ENCODE measurements at regions not wholly inside any gene's neighbourhood (a gene's known extent, or its start where the extent isn't known, plus 50 kb on each side); places are given as distances from the start of the nearest gene placed in this dataset.
A peak's percentile ranks its signal among the peaks of the same experiment; 100 is the strongest.

DNA sequence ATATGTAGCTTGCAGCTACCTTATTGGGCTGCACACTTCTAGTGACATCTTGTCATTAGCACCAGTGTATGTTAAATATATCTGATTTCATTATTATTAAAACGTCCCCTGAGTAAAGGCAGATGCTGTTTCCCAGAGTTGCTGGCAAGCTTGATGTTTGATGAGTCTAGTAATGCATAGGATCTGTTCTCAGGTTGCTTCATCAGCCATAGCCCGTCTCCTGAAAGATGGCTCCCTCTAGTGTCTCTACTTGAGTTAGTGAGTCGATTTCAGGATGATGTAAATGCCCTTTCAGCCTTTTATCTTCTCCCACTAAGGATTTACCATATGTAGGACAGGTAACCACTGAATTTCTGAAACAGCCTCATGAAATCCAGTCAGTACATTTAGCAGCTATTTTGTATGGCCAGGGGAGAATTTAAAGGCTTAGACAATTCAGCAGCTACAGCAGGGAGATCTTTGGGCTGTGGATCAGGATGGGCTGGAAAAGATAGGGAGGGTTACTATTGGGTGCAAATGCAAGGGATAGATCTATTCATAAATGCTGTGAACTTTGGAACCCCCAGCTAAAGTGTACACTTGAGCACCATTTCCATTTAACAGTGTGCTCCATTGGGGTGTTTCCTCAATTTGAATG lies 376.3 kb downstream of the CNTNAP4 start:
- H2AFZ ChIP-seq (ENCODE audit: low read depth, low read length): no peak overlapping the region
- no peak overlapping the region for H3K4me2 ChIP-seq (ENCODE audit: low read length)
- H3K27ac ChIP-seq (ENCODE audit: low read depth, low read length): no peak overlapping the region
- no peaks in the 10 kb centered on the region for H3K79me2 ChIP-seq (ENCODE audit: insufficient read depth, low read length)
- no peaks in the 10 kb centered on the region for H3K4me1 Mint-ChIP-seq (ENCODE audit: low read depth, unreplicated experiment)
- H3K36me3 ChIP-seq (ENCODE audit: insufficient read depth, low read length): no peaks in the 10 kb centered on the region
- H3K4me1 ChIP-seq (ENCODE audit: insufficient read depth, low read length): no peaks in the 10 kb centered on the region
- no peak overlapping the region for H3K27ac Mint-ChIP-seq (ENCODE audit: unreplicated experiment)
- no peaks in the 10 kb centered on the region for H4K20me1 ChIP-seq (ENCODE audit: insufficient read depth, low read length)
- H3K27me3 ChIP-seq (ENCODE audit: insufficient read depth, low read length): no peaks in the 10 kb centered on the region
- FAIRE-seq (no peak), DNase-seq (ENCODE audit: low read depth) (peak; percentile 2)
- no peaks in the 10 kb centered on the region for H3K27me3 Mint-ChIP-seq (ENCODE audit: low read depth, unreplicated experiment)
- no peak overlapping the region for H3K4me3 ChIP-seq (ENCODE audit: insufficient read depth, low read depth, low read length)
- no peak overlapping the region for H3K4me3 Mint-ChIP-seq (ENCODE audit: unreplicated experiment)
- no peak overlapping the region for H3K9ac ChIP-seq (ENCODE audit: low read length)
- TF ChIP-seq, protein P1, sequence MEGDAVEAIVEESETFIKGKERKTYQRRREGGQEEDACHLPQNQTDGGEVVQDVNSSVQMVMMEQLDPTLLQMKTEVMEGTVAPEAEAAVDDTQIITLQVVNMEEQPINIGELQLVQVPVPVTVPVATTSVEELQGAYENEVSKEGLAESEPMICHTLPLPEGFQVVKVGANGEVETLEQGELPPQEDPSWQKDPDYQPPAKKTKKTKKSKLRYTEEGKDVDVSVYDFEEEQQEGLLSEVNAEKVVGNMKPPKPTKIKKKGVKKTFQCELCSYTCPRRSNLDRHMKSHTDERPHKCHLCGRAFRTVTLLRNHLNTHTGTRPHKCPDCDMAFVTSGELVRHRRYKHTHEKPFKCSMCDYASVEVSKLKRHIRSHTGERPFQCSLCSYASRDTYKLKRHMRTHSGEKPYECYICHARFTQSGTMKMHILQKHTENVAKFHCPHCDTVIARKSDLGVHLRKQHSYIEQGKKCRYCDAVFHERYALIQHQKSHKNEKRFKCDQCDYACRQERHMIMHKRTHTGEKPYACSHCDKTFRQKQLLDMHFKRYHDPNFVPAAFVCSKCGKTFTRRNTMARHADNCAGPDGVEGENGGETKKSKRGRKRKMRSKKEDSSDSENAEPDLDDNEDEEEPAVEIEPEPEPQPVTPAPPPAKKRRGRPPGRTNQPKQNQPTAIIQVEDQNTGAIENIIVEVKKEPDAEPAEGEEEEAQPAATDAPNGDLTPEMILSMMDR (IDR thresholded peaks at IDR 0.05; ENCODE audit: insufficient read depth, low read depth, low read length): peak; percentile 42
- TF ChIP-seq EZH2 (IDR thresholded peaks at IDR 0.05; ENCODE audit: insufficient read depth, low read length): no peak
- peaks cover 2% of the 10 kb centered on the region for H3K9me3 Mint-ChIP-seq (ENCODE audit: unreplicated experiment)
- H3K36me3 Mint-ChIP-seq (ENCODE audit: low read depth, unreplicated experiment): no peaks in the 10 kb centered on the region
- H3K9me3 ChIP-seq (ENCODE audit: insufficient read depth, low read depth, low read length): no peaks in the 10 kb centered on the region

DNA sequence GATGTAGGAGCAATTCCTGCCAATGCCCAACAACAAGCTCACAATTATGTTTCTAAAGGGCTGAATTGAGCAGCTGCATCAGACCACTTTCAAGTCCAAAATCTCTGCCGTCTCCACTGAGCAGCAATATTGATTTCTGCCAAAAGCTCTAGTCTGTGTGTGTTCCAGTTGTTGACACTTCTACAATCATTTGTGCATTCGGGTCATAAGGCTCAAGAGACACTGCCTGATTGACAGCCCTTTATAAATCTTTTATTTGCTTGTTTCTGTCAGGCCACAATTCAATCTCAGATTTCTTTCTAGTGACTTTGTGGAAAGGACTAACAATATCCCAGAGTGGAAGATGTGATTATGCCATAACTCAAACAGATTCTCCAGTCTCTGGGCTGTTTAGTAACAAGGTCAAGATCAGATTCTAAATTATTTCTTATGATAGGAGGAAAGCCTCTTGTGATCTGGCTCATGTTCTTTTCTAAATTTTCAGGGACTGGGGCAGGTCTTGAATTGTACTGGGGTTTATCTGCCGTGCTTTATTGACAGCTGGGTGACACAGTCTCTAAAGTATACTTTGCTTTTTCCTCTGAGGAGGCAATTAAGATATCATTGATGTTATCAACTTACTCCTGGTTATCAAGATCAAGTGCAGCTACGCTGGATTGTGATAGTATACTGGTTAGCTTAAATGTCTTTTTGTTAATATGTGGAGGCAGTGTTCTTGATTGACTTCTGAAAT lies 377.1 kb downstream of the CNTNAP4 start:
- TF ChIP-seq, protein P1 (IDR thresholded peaks at IDR 0.05; ENCODE audit: insufficient read depth, low read depth, low read length): no peak
- TF ChIP-seq EZH2 (IDR thresholded peaks at IDR 0.05; ENCODE audit: insufficient read depth, low read length): no peak

DNA sequence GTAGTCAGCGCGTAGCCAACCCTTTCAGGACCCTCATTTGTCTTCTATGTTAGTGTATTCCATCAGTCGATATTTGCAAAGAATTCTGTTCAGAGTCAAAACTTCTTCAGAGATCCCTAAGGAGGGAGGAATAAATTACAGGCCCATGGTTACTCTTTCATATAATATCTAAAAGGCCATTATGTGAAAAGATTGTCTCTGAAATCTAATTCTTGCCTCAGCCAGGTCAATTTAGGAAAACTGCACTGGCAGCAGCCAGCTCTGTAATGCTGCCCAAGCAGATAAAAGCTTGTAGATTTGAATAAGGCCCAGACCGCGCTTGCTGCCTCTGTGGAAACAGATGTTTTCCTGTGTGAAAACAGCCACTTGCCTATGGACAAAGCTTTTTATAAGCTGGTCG lies 379.8 kb downstream of the CNTNAP4 start:
- Histone ChIP-seq H3K4me3 (ENCODE audit: insufficient read depth, low read depth, low read length) (no peak overlapping the region), H3K9me3 (ENCODE audit: insufficient read depth, low read depth, low read length) (no peaks in the 10 kb centered on the region), H3K36me3 (ENCODE audit: insufficient read depth, low read length) (no peaks in the 10 kb centered on the region), H3K27ac (ENCODE audit: low read depth, low read length) (no peak overlapping the region), H3K27me3 (ENCODE audit: insufficient read depth, low read length) (no peaks in the 10 kb centered on the region), H3K4me1 (ENCODE audit: insufficient read depth, low read length) (no peaks in the 10 kb centered on the region), H2AFZ (ENCODE audit: low read depth, low read length) (no peak overlapping the region), H3K4me2 (ENCODE audit: low read length) (no peak overlapping the region), H3K79me2 (ENCODE audit: insufficient read depth, low read length) (no peaks in the 10 kb centered on the region), H4K20me1 (ENCODE audit: insufficient read depth, low read length) (no peaks in the 10 kb centered on the region), H3K9ac (ENCODE audit: low read length) (no peak overlapping the region)
- Mint-ChIP-seq H3K4me1 (ENCODE audit: low read depth, unreplicated experiment) (no peaks in the 10 kb centered on the region), H3K36me3 (ENCODE audit: low read depth, unreplicated experiment) (no peaks in the 10 kb centered on the region), H3K27ac (ENCODE audit: unreplicated experiment) (no peak overlapping the region), H3K27me3 (ENCODE audit: low read depth, unreplicated experiment) (no peaks in the 10 kb centered on the region), H3K4me3 (ENCODE audit: unreplicated experiment) (no peak overlapping the region), H3K9me3 (ENCODE audit: unreplicated experiment) (peaks cover 2% of the 10 kb centered on the region)
- FAIRE-seq: no peak
- DNase-seq (ENCODE audit: low read depth): no peak
- TF ChIP-seq, protein P1 (IDR thresholded peaks at IDR 0.05; ENCODE audit: insufficient read depth, low read depth, low read length): no peak
- TF ChIP-seq EZH2 (IDR thresholded peaks at IDR 0.05; ENCODE audit: insufficient read depth, low read length): no peak

More for the DNA sequence above, 377.1 kb downstream of the CNTNAP4 start:
- Histone ChIP-seq H3K4me2 (ENCODE audit: low read length) (no peak overlapping the region), H2AFZ (ENCODE audit: low read depth, low read length) (no peak overlapping the region), H3K79me2 (ENCODE audit: insufficient read depth, low read length) (no peaks in the 10 kb centered on the region), H3K9ac (ENCODE audit: low read length) (no peak overlapping the region), H3K9me3 (ENCODE audit: insufficient read depth, low read depth, low read length) (no peaks in the 10 kb centered on the region), H3K27me3 (ENCODE audit: insufficient read depth, low read length) (no peaks in the 10 kb centered on the region), H3K4me1 (ENCODE audit: insufficient read depth, low read length) (no peaks in the 10 kb centered on the region), H3K36me3 (ENCODE audit: insufficient read depth, low read length) (no peaks in the 10 kb centered on the region), H3K27ac (ENCODE audit: low read depth, low read length) (no peak overlapping the region), H3K4me3 (ENCODE audit: insufficient read depth, low read depth, low read length) (no peak overlapping the region), H4K20me1 (ENCODE audit: insufficient read depth, low read length) (no peaks in the 10 kb centered on the region)
- no peak overlapping the region for H3K4me3 Mint-ChIP-seq (ENCODE audit: unreplicated experiment)
- DNase-seq (ENCODE audit: low read depth) (no peak), FAIRE-seq (no peak)
- H3K27me3 Mint-ChIP-seq (ENCODE audit: low read depth, unreplicated experiment): no peaks in the 10 kb centered on the region
- H3K9me3 Mint-ChIP-seq (ENCODE audit: unreplicated experiment): peaks cover 2% of the 10 kb centered on the region
- H3K27ac Mint-ChIP-seq (ENCODE audit: unreplicated experiment): no peak overlapping the region
- no peaks in the 10 kb centered on the region for H3K4me1 Mint-ChIP-seq (ENCODE audit: low read depth, unreplicated experiment)
- no peaks in the 10 kb centered on the region for H3K36me3 Mint-ChIP-seq (ENCODE audit: low read depth, unreplicated experiment)

All from astrocyte (in vitro differentiated cells and primary cell).